ENCODE measurements at regions not wholly inside any gene's neighbourhood (a gene's known extent, or its start where the extent isn't known, plus 50 kb on each side); places are given as distances from the start of the nearest gene placed in this dataset.

DNA sequence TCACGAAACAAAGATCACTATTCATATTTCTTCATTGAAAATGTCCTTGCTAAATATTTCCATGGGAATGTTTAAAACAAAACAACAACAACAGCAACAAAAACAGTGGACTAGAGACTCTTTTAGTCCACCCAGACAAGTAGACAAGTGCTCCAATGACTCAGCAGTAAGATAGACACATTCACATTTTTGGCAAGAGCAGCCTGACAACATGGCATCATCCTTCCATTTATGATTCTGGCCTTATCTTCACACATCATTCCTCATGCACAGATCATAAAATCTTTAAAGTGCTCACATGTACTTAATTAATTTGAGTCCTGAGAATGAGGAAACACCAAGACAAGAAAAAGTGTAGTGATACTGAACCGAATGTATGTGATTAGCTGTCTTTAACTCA is 132.6 kb upstream of the PDE4D start:
- TF ChIP-seq, protein P1, sequence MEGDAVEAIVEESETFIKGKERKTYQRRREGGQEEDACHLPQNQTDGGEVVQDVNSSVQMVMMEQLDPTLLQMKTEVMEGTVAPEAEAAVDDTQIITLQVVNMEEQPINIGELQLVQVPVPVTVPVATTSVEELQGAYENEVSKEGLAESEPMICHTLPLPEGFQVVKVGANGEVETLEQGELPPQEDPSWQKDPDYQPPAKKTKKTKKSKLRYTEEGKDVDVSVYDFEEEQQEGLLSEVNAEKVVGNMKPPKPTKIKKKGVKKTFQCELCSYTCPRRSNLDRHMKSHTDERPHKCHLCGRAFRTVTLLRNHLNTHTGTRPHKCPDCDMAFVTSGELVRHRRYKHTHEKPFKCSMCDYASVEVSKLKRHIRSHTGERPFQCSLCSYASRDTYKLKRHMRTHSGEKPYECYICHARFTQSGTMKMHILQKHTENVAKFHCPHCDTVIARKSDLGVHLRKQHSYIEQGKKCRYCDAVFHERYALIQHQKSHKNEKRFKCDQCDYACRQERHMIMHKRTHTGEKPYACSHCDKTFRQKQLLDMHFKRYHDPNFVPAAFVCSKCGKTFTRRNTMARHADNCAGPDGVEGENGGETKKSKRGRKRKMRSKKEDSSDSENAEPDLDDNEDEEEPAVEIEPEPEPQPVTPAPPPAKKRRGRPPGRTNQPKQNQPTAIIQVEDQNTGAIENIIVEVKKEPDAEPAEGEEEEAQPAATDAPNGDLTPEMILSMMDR (conservative IDR thresholded peaks at IDR 0.05) = no peak
- TF ChIP-seq ZFX (IDR thresholded peaks at IDR 0.05) = no peak

Measured in C4-2B (cell line).